Dendritic cell treated with granulocyte-macrophage colony-stimulating factor and Interleukin-4, amounts not matched to agents 40 ng/mL and 50 ng/mL, for 4 days (primary cell): ENCODE measurements at regions not wholly inside any gene's neighbourhood (a gene's known extent, or its start where the extent isn't known, plus 50 kb on each side); places are given as distances from the start of the nearest gene placed in this dataset.

Source experiments
- H3K27ac Mint-ChIP-seq: one replicate; pipeline ENCODE4 v1.8.0; 2022; ENCODE audit warnings: mild to moderate bottlenecking, mixed read lengths
- H3K27me3 Mint-ChIP-seq: one replicate; pipeline ENCODE4 v1.8.0; 2022; ENCODE audit warnings: mild to moderate bottlenecking, mixed read lengths
- H3K36me3 Mint-ChIP-seq: one replicate; pipeline ENCODE4 v1.8.0; 2022; ENCODE audit warnings: low read depth, mixed read lengths
- H3K4me1 Mint-ChIP-seq: one replicate; pipeline ENCODE4 v1.8.0; 2022; ENCODE audit warnings: low read depth, mixed read lengths
- H3K4me3 Mint-ChIP-seq: one replicate; pipeline ENCODE4 v1.8.0; 2022; ENCODE audit warnings: mild to moderate bottlenecking, moderate library complexity, mixed read lengths
- H3K9me3 Mint-ChIP-seq: one replicate; pipeline ENCODE4 v1.8.0; 2022; ENCODE audit warnings: mixed read lengths
- intact Hi-C: fragments of 100-400 bp; cut with micrococcal nuclease; formaldehyde crosslinking; loops from one replicate; pipeline ENCODE4 v1.15.0; 2022

GRCh38 chr15:101124731-101125451 lies 127.0 kb downstream of the CHSY1 start:
- no peak overlapping the region for H3K4me3 Mint-ChIP-seq
- no peaks in the 10 kb centered on the region for H3K9me3 Mint-ChIP-seq
- intact Hi-C loops: loop anchor here (5.0 to 10.0 kb wide), 2 partner anchors 42 to 130 kb away; partner anchors contain the start of gene CHSY1
- peaks cover 83% of the 10 kb centered on the region for H3K4me1 Mint-ChIP-seq
- H3K27ac Mint-ChIP-seq: peak overlapping the region; percentile 69
- no peaks in the 10 kb centered on the region for H3K36me3 Mint-ChIP-seq
- peaks cover 5% of the 10 kb centered on the region for H3K27me3 Mint-ChIP-seq

GRCh38 chr15:101123222-101123910 lies 128.5 kb downstream of the CHSY1 start:
- H3K4me1 Mint-ChIP-seq: peaks cover 68% of the 10 kb centered on the region
- no peak overlapping the region for H3K4me3 Mint-ChIP-seq

GRCh38 chr15:101122806-101123205 lies 129.0 kb downstream of the CHSY1 start:
- intact Hi-C loops: loop anchor here (5.0 to 10.0 kb wide), 2 partner anchors 44 to 132 kb away; partner anchors contain the start of gene CHSY1

More at GRCh38 chr15:101123222-101123910, 128.5 kb downstream of the CHSY1 start:
- Mint-ChIP-seq H3K27me3 (peaks cover 7% of the 10 kb centered on the region), H3K9me3 (no peaks in the 10 kb centered on the region), H3K27ac (peak overlapping the region; percentile 72), H3K36me3 (no peaks in the 10 kb centered on the region)
- intact Hi-C loops: loop anchor here (5.0 to 10.0 kb wide), 2 partner anchors 44 to 131 kb away; partner anchors contain the start of gene CHSY1

GRCh38 chr15:101122266-101122665 lies 129.6 kb downstream of the CHSY1 start:
- Mint-ChIP-seq H3K27ac (peak overlapping the region; percentile 64), H3K9me3 (no peaks in the 10 kb centered on the region), H3K36me3 (no peaks in the 10 kb centered on the region), H3K27me3 (peaks cover 7% of the 10 kb centered on the region), H3K4me1 (peaks cover 60% of the 10 kb centered on the region), H3K4me3 (no peak overlapping the region)
- intact Hi-C loops: loop anchor here (5.0 to 10.0 kb wide), 2 partner anchors 45 to 133 kb away; partner anchors contain the start of gene CHSY1

More at GRCh38 chr15:101122806-101123205, 129.0 kb downstream of the CHSY1 start:
- H3K36me3 Mint-ChIP-seq: no peaks in the 10 kb centered on the region
- no peak overlapping the region for H3K4me3 Mint-ChIP-seq
- no peaks in the 10 kb centered on the region for H3K9me3 Mint-ChIP-seq
- no peak overlapping the region for H3K27ac Mint-ChIP-seq
- peaks cover 7% of the 10 kb centered on the region for H3K27me3 Mint-ChIP-seq
- peaks cover 63% of the 10 kb centered on the region for H3K4me1 Mint-ChIP-seq

- Mint-ChIP-seq H3K4me3 (peak overlapping the region; percentile 30), H3K27ac (peak overlapping the region; percentile 64), H3K36me3 (no peaks in the 10 kb centered on the region), H3K9me3 (no peaks in the 10 kb centered on the region), H3K27me3 (peaks cover 7% of the 10 kb centered on the region), H3K4me1 (peaks cover 60% of the 10 kb centered on the region)
- intact Hi-C loops: loop anchor here (5.0 to 10.0 kb wide), 2 partner anchors 46 to 133 kb away; partner anchors contain the start of gene CHSY1
Observed at GRCh38 chr15:101121511-101122090, 130.2 kb downstream of the CHSY1 start.

- Mint-ChIP-seq H3K4me1 (peaks cover 60% of the 10 kb centered on the region), H3K36me3 (no peaks in the 10 kb centered on the region), H3K4me3 (no peak overlapping the region), H3K27me3 (peaks cover 7% of the 10 kb centered on the region), H3K9me3 (no peaks in the 10 kb centered on the region), H3K27ac (peak overlapping the region; percentile 64)
- intact Hi-C loops: loop anchor here (5.0 to 10.0 kb wide), 2 partner anchors 46 to 134 kb away; partner anchors contain the start of gene CHSY1
Observed at GRCh38 chr15:101120987-101121386, 130.9 kb downstream of the CHSY1 start.

- Mint-ChIP-seq H3K4me3 (no peak overlapping the region), H3K27ac (peak overlapping the region; percentile 64), H3K4me1 (peaks cover 61% of the 10 kb centered on the region), H3K27me3 (peaks cover 11% of the 10 kb centered on the region), H3K9me3 (no peaks in the 10 kb centered on the region), H3K36me3 (no peaks in the 10 kb centered on the region)
- intact Hi-C loops: loop anchor here (5.0 to 10.0 kb wide), 2 partner anchors 47 to 134 kb away; partner anchors contain the start of gene CHSY1
Observed at GRCh38 chr15:101120473-101120872, 131.4 kb downstream of the CHSY1 start.
